HFFc6 (cell line): ENCODE measurements at regions not wholly inside any gene's neighbourhood (a gene's known extent, or its start where the extent isn't known, plus 50 kb on each side); places are given as distances from the start of the nearest gene placed in this dataset.

Source experiments
- DNase-seq: peaks from one replicate; pipeline ENCODE4 v3.0.0-alpha.2; 2018
- H3K27ac Mint-ChIP-seq: 2 replicates; pipeline ENCODE4 v1.8.0; 2020; ENCODE audit warnings: mild to moderate bottlenecking, mixed read lengths
- H3K27me3 Mint-ChIP-seq: 2 replicates; pipeline ENCODE4 v1.8.0; 2021; ENCODE audit warnings: mild to moderate bottlenecking, moderate library complexity, mixed read lengths; ENCODE audit not compliant: insufficient read depth
- H3K36me3 Mint-ChIP-seq: 2 replicates; pipeline ENCODE4 v1.8.0; 2021; ENCODE audit warnings: low read depth, mixed read lengths
- H3K4me1 Mint-ChIP-seq: 2 replicates; pipeline ENCODE4 v1.8.0; 2020; ENCODE audit warnings: low read depth, mixed read lengths
- H3K4me3 Mint-ChIP-seq: 2 replicates; pipeline ENCODE4 v1.8.0; 2020; ENCODE audit warnings: mild to moderate bottlenecking, moderate library complexity, mixed read lengths
- H3K9me3 Mint-ChIP-seq: 2 replicates; pipeline ENCODE4 v1.8.0; 2020; ENCODE audit warnings: mild to moderate bottlenecking, mixed read lengths
- CTCF ChIP-seq: fragments of 200-600 bp; sonication (generic); IDR thresholded peaks from 2 replicates; pipeline ENCODE4 v1.5.0; 2021; ENCODE audit warnings: antibody characterized with exemption, mild to moderate bottlenecking

GRCh38 chr1:98487620-98488019, 173.9 kb upstream of the SNX7 start:
- no peak for TF ChIP-seq CTCF
- Mint-ChIP-seq H3K9me3 (no peaks in the 10 kb centered on the region), H3K4me1 (no peaks in the 10 kb centered on the region), H3K4me3 (no peak overlapping the region), H3K36me3 (no peaks in the 10 kb centered on the region), H3K27me3 (peaks cover 6% of the 10 kb centered on the region), H3K27ac (no peak overlapping the region)
- no peak for DNase-seq

- TF ChIP-seq CTCF, result no peak
- Mint-ChIP-seq H3K4me3 (no peak overlapping the region), H3K4me1 (peaks cover 16% of the 10 kb centered on the region), H3K27me3 (peaks cover 2% of the 10 kb centered on the region), H3K36me3 (no peaks in the 10 kb centered on the region), H3K9me3 (no peaks in the 10 kb centered on the region), H3K27ac (no peak overlapping the region)
- no peak for DNase-seq
These were observed 178.9 kb upstream of the SNX7 start for GRCh38 chr1:98482611-98483010.

- H3K4me1 Mint-ChIP-seq, result peaks cover 16% of the 10 kb centered on the region
- no peaks in the 10 kb centered on the region for H3K36me3 Mint-ChIP-seq
- no peak for DNase-seq
- no peak for TF ChIP-seq CTCF
- H3K9me3 Mint-ChIP-seq, result no peaks in the 10 kb centered on the region
- no peak overlapping the region for H3K27ac Mint-ChIP-seq
- no peaks in the 10 kb centered on the region; the same call in 1 of the 2 replicates for H3K27me3 Mint-ChIP-seq
- H3K4me3 Mint-ChIP-seq, result no peak overlapping the region
These were observed 181.2 kb upstream of the SNX7 start for GRCh38 chr1:98480271-98480670.

- TF ChIP-seq CTCF, result no peak
- Mint-ChIP-seq H3K27ac (no peak overlapping the region), H3K4me1 (peaks cover 16% of the 10 kb centered on the region), H3K27me3 (no peaks in the 10 kb centered on the region; the same call in 1 of the 2 replicates), H3K4me3 (no peak overlapping the region), H3K9me3 (no peaks in the 10 kb centered on the region), H3K36me3 (no peaks in the 10 kb centered on the region)
- DNase-seq, result no peak
These were observed 183.4 kb upstream of the SNX7 start for GRCh38 chr1:98478121-98478520.

- peaks cover 8% of the 10 kb centered on the region for H3K4me1 Mint-ChIP-seq
- H3K27ac Mint-ChIP-seq, result no peak overlapping the region
- no peaks in the 10 kb centered on the region for H3K36me3 Mint-ChIP-seq
- H3K4me3 Mint-ChIP-seq, result no peak overlapping the region
- H3K27me3 Mint-ChIP-seq, result no peaks in the 10 kb centered on the region; the same call in 1 of the 2 replicates
- TF ChIP-seq CTCF, result no peak
- no peaks in the 10 kb centered on the region for H3K9me3 Mint-ChIP-seq
- DNase-seq, result no peak
These were observed 188.6 kb upstream of the SNX7 start for GRCh38 chr1:98472878-98473277.

GRCh38 chr1:98471633-98472032, 189.9 kb upstream of the SNX7 start:
- H3K4me1 Mint-ChIP-seq, result peaks cover 21% of the 10 kb centered on the region
- H3K4me3 Mint-ChIP-seq, result no peak overlapping the region
- no peaks in the 10 kb centered on the region for H3K9me3 Mint-ChIP-seq
- no peak for DNase-seq
- H3K36me3 Mint-ChIP-seq, result no peaks in the 10 kb centered on the region
- H3K27me3 Mint-ChIP-seq, result no peaks in the 10 kb centered on the region; the same call in 1 of the 2 replicates
- TF ChIP-seq CTCF, result no peak
- no peak overlapping the region for H3K27ac Mint-ChIP-seq
